Neural progenitor cell (in vitro differentiated cells): ENCODE measurements at regions not wholly inside any gene's neighbourhood (a gene's known extent, or its start where the extent isn't known, plus 50 kb on each side); places are given as distances from the start of the nearest gene placed in this dataset.

Experiments
- DNase-seq: peaks from one replicate; pipeline ENCODE4 v3.0.0-alpha.2; 2016; ENCODE audit warnings: low spot score
- H2AFZ ChIP-seq: fragments of 200-600 bp; sonication (generic); replicated peaks from 2 replicates; pipeline ENCODE4 v1.6.1; 2016; ENCODE audit warnings: antibody characterized with exemption
- H3F3A ChIP-seq: fragments of 200-600 bp; sonication (generic); 2 replicates; pipeline ENCODE4 v1.6.1; 2016; ENCODE audit warnings: antibody characterized with exemption, low read depth
- H3K27ac ChIP-seq: fragments of 200-600 bp; sonication (generic); 2 replicates; pipeline ENCODE4 v1.5.1; 2016; ENCODE audit warnings: mild to moderate bottlenecking
- H3K27me3 ChIP-seq: fragments of 200-600 bp; sonication (generic); 2 replicates; pipeline ENCODE4 v1.6.1; 2016; ENCODE audit warnings: mild to moderate bottlenecking, moderate library complexity
- H3K36me3 ChIP-seq: fragments of 200-600 bp; sonication (generic); 2 replicates; pipeline ENCODE4 v1.5.1; 2016
- H3K4me1 ChIP-seq: fragments of 200-600 bp; sonication (generic); 2 replicates; pipeline ENCODE4 v1.6.1; 2016; ENCODE audit warnings: mixed run types
- H3K4me2 ChIP-seq: fragments of 200-600 bp; sonication (generic); 2 replicates; pipeline ENCODE4 v1.6.1; 2016
- H3K4me3 ChIP-seq: fragments of 200-600 bp; sonication (generic); 2 replicates; pipeline ENCODE4 v1.5.1; 2016
- H3K79me2 ChIP-seq: fragments of 200-600 bp; sonication (generic); 2 replicates; pipeline ENCODE4 v1.6.1; 2016; ENCODE audit warnings: low read depth
- H3K9ac ChIP-seq: fragments of 200-600 bp; sonication (generic); 2 replicates; pipeline ENCODE4 v1.6.1; 2016
- H3K9me3 ChIP-seq: fragments of 200-600 bp; sonication (generic); 2 replicates; pipeline ENCODE4 v1.5.1; 2016; ENCODE audit warnings: low read depth
- H4K20me1 ChIP-seq: fragments of 200-600 bp; sonication (generic); 2 replicates; pipeline ENCODE4 v1.6.1; 2016; ENCODE audit warnings: low read depth
- H3K27ac Mint-ChIP-seq: 3 replicates; pipeline ENCODE4 v1.8.0; 2021; ENCODE audit warnings: mixed read lengths
- H3K27me3 Mint-ChIP-seq: 2 replicates; pipeline ENCODE4 v1.8.0; 2022; ENCODE audit warnings: low read depth, mild to moderate bottlenecking, inconsistent platforms, moderate library complexity, mixed read lengths; ENCODE audit not compliant: insufficient read depth
- H3K36me3 Mint-ChIP-seq: 3 replicates; pipeline ENCODE4 v1.8.0; 2021; ENCODE audit warnings: mixed read lengths
- H3K4me1 Mint-ChIP-seq: 3 replicates; pipeline ENCODE4 v1.8.0; 2021; ENCODE audit warnings: mixed read lengths
- H3K4me3 Mint-ChIP-seq: 3 replicates; pipeline ENCODE4 v1.8.0; 2021; ENCODE audit warnings: mild to moderate bottlenecking, moderate library complexity, mixed read lengths
- H3K9me3 Mint-ChIP-seq: 3 replicates; pipeline ENCODE4 v1.8.0; 2020; ENCODE audit warnings: mixed read lengths
- EZH2 ChIP-seq: fragments of 200-600 bp; sonication (generic); IDR thresholded peaks from 2 replicates; pipeline ENCODE4 v1.6.1; 2017; ENCODE audit warnings: antibody characterized with exemption, mild to moderate bottlenecking, moderate library complexity
- EZH2phosphoT487 ChIP-seq: fragments of 200-600 bp; sonication (generic); IDR thresholded peaks from 2 replicates; pipeline ENCODE4 v1.6.1; 2017; ENCODE audit warnings: antibody characterized with exemption
- TF ChIP-seq, protein P1 (sequence below): fragments of 200-600 bp; sonication (generic); IDR thresholded peaks from 2 replicates; pipeline ENCODE4 v1.5.1; 2017; ENCODE audit warnings: antibody characterized with exemption, mild to moderate bottlenecking

DNA sequence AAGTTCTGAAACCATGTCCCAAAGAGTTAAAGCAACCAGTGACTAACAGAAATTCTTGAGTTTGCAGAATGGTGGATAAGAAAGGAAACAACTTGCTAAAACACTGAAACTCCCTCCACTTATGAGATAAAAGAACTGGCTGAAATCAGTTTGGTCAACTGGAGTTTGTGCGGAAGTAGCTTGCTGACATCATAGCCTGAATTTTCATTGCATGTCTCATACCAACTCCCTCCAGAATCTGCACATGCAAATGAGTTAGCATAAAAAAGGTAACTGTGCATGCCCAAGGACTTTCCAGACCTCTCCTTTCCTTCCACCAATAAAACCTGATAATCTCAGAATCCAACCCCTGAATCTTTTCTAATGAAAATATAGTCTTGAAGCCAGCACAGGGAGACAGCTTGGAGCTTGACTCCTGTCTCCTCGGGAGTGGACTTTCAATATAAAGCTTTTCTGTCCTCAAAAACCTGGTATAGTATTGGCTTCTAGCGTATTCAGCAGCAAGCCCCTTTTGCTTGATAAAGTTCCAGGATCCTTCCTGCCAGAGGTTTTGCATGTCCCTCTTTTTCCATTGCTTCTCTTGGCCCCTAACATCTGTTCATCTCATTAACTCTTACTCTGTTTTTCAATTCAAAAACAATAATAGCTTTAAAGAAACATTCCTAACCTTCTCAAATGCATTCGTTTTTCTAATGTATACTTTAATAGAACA lies 785.8 kb upstream of the ADGRL4 start:
- no peak overlapping the region for H3K27ac Mint-ChIP-seq
- Histone ChIP-seq H3K79me2 (no peaks in the 10 kb centered on the region), H3K4me3 (no peak overlapping the region), H3K9me3 (no peaks in the 10 kb centered on the region), H4K20me1 (no peaks in the 10 kb centered on the region), H3K9ac (no peak overlapping the region), H3F3A (no peaks in the 10 kb centered on the region), H3K27ac (no peak overlapping the region), H3K4me1 (no peaks in the 10 kb centered on the region), H2AFZ (no peak overlapping the region), H3K36me3 (no peaks in the 10 kb centered on the region), H3K27me3 (no peaks in the 10 kb centered on the region), H3K4me2 (no peak overlapping the region)
- no peaks in the 10 kb centered on the region for H3K4me1 Mint-ChIP-seq
- DNase-seq: no peak
- H3K9me3 Mint-ChIP-seq: peaks cover 12% of the 10 kb centered on the region
- no peak overlapping the region for H3K4me3 Mint-ChIP-seq
- TF ChIP-seq EZH2phosphoT487 (no peak), EZH2 (no peak)
- TF ChIP-seq, protein P1, sequence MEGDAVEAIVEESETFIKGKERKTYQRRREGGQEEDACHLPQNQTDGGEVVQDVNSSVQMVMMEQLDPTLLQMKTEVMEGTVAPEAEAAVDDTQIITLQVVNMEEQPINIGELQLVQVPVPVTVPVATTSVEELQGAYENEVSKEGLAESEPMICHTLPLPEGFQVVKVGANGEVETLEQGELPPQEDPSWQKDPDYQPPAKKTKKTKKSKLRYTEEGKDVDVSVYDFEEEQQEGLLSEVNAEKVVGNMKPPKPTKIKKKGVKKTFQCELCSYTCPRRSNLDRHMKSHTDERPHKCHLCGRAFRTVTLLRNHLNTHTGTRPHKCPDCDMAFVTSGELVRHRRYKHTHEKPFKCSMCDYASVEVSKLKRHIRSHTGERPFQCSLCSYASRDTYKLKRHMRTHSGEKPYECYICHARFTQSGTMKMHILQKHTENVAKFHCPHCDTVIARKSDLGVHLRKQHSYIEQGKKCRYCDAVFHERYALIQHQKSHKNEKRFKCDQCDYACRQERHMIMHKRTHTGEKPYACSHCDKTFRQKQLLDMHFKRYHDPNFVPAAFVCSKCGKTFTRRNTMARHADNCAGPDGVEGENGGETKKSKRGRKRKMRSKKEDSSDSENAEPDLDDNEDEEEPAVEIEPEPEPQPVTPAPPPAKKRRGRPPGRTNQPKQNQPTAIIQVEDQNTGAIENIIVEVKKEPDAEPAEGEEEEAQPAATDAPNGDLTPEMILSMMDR: no peak
- H3K27me3 Mint-ChIP-seq: no peaks in the 10 kb centered on the region
- H3K36me3 Mint-ChIP-seq: no peaks in the 10 kb centered on the region

GRCh38 chr1:79791488-79792218 lies 785.1 kb upstream of the ADGRL4 start:
- H3K27me3 Mint-ChIP-seq: no peaks in the 10 kb centered on the region
- H3K36me3 Mint-ChIP-seq: no peaks in the 10 kb centered on the region
- H3K9ac ChIP-seq: no peak overlapping the region
- H3K27ac ChIP-seq: no peak overlapping the region
- no peaks in the 10 kb centered on the region for H3K4me1 ChIP-seq
- TF ChIP-seq, protein P1: no peak
- no peak for TF ChIP-seq EZH2
- TF ChIP-seq EZH2phosphoT487: no peak
- H3K4me3 ChIP-seq: no peak overlapping the region
- no peaks in the 10 kb centered on the region for H3K36me3 ChIP-seq
- no peaks in the 10 kb centered on the region for H4K20me1 ChIP-seq
- H3K4me2 ChIP-seq: no peak overlapping the region
- H3K27ac Mint-ChIP-seq: no peak overlapping the region
- no peak overlapping the region for H3K4me3 Mint-ChIP-seq
- DNase-seq: no peak
- H3F3A ChIP-seq: no peaks in the 10 kb centered on the region
- H3K4me1 Mint-ChIP-seq: no peaks in the 10 kb centered on the region
- H3K79me2 ChIP-seq: no peaks in the 10 kb centered on the region
- H3K9me3 Mint-ChIP-seq: peaks cover 12% of the 10 kb centered on the region
- no peak overlapping the region for H2AFZ ChIP-seq
- no peaks in the 10 kb centered on the region for H3K9me3 ChIP-seq
- H3K27me3 ChIP-seq: no peaks in the 10 kb centered on the region

- TF ChIP-seq, protein P1: no peak
- TF ChIP-seq EZH2phosphoT487 (no peak), EZH2 (no peak)
- H3K4me3 ChIP-seq: no peak overlapping the region
- Mint-ChIP-seq H3K27ac (no peak overlapping the region), H3K36me3 (no peaks in the 10 kb centered on the region), H3K4me1 (no peaks in the 10 kb centered on the region), H3K27me3 (no peaks in the 10 kb centered on the region), H3K9me3 (peaks cover 12% of the 10 kb centered on the region), H3K4me3 (no peak overlapping the region)
- no peaks in the 10 kb centered on the region for H4K20me1 ChIP-seq
- H3K79me2 ChIP-seq: no peaks in the 10 kb centered on the region
- no peak for DNase-seq
- no peak overlapping the region for H2AFZ ChIP-seq
- no peaks in the 10 kb centered on the region for H3K27me3 ChIP-seq
- no peaks in the 10 kb centered on the region for H3K9me3 ChIP-seq
- no peaks in the 10 kb centered on the region for H3K4me1 ChIP-seq
- H3K9ac ChIP-seq: no peak overlapping the region
- H3F3A ChIP-seq: no peaks in the 10 kb centered on the region
- no peak overlapping the region for H3K27ac ChIP-seq
- no peaks in the 10 kb centered on the region for H3K36me3 ChIP-seq
- H3K4me2 ChIP-seq: no peak overlapping the region
Observed at GRCh38 chr1:79790950-79791349, 784.4 kb upstream of the ADGRL4 start.
